ENCODE measurements at regions not wholly inside any gene's neighbourhood (a gene's known extent, or its start where the extent isn't known, plus 50 kb on each side); places are given as distances from the start of the nearest gene placed in this dataset.

GRCh38 chr11:112759418-112759817 lies 201.8 kb upstream of the NCAM1 start:
- DNase-seq (ENCODE audit: low read depth in 1 of 2, low spot score in 2 of 2) (no peak), FAIRE-seq (no peak)
- Histone ChIP-seq H2BK20ac (ENCODE audit: low read length) (no peak overlapping the region), H3K27ac (ENCODE audit: low read depth, low read length) (no peak overlapping the region), H3K79me1 (ENCODE audit: low read depth, low read length) (no peaks in the 10 kb centered on the region), H2BK15ac (ENCODE audit: low read length) (no peak overlapping the region), H3K4me3 (ENCODE audit: extremely low read depth in 1 of 4, insufficient read depth in 2 of 4, low read depth in 3 of 4, low read length in 4 of 4) (no peak overlapping the region), H3K14ac (ENCODE audit: insufficient read length) (no peak overlapping the region), H2AFZ (ENCODE audit: low read length) (no peak overlapping the region), H3K23me2 (ENCODE audit: low read depth, low read length) (no peaks in the 10 kb centered on the region; the same call in 1 of the 2 replicates), H2BK120ac (replicated peaks; ENCODE audit: low read depth, low read length) (no peak overlapping the region), H2AK5ac (ENCODE audit: low read depth, low read length) (no peak overlapping the region), H2BK12ac (ENCODE audit: low read depth, low read length) (no peak overlapping the region), H3K4me2 (ENCODE audit: insufficient read depth in 1 of 2, low read depth in 2 of 2, low read length in 2 of 2) (no peak overlapping the region), H3K18ac (ENCODE audit: extremely low read depth, low read length) (no peak overlapping the region), H3K36me3 (ENCODE audit: control insufficient read depth in 2 of 4, insufficient read depth in 4 of 4, low read length in 3 of 4) (no peaks in the 10 kb centered on the region), H4K91ac (replicated peaks; ENCODE audit: insufficient read length, low read length) (no peak overlapping the region), H4K8ac (ENCODE audit: extremely low read depth, insufficient read depth, low read length) (no peak overlapping the region), H3K4me1 (replicated peaks in 1 of 4; ENCODE audit: control insufficient read depth in 3 of 4, insufficient read depth in 4 of 4, low read length in 3 of 4) (no peaks in the 10 kb centered on the region), H3K23ac (ENCODE audit: insufficient read length) (no peak overlapping the region), H3K9me3 (ENCODE audit: insufficient read depth in 2 of 2, low read depth in 1 of 2, low read length in 1 of 2) (no peaks in the 10 kb centered on the region), H2BK5ac (ENCODE audit: low read depth, low read length) (no peak overlapping the region), H3K9ac (replicated peaks in 1 of 4; ENCODE audit: extremely low read depth in 1 of 4, low read depth in 3 of 4, low read length in 3 of 4) (no peak overlapping the region), H3K56ac (replicated peaks; ENCODE audit: insufficient read length, low read depth, low read length) (no peak overlapping the region), H3K27me3 (replicated peaks in 1 of 4; ENCODE audit: control insufficient read depth in 3 of 4, extremely low read depth in 1 of 4, insufficient read depth in 3 of 4, low read length in 3 of 4) (no peaks in the 10 kb centered on the region), H4K5ac (ENCODE audit: insufficient read length, low read depth, low read length) (no peak overlapping the region), H3K4ac (replicated peaks; ENCODE audit: insufficient read length, low read depth, low read length) (no peak overlapping the region), H4K20me1 (replicated peaks in 1 of 2; ENCODE audit: control insufficient read depth in 1 of 2, insufficient read depth in 2 of 2, low read length in 2 of 2) (no peaks in the 10 kb centered on the region), H3K79me2 (ENCODE audit: control insufficient read depth in 1 of 2, insufficient read depth in 2 of 2, low read length in 2 of 2) (no peaks in the 10 kb centered on the region)
- ChIA-PET CTCF (ENCODE audit: partially characterized antibody) (interaction anchor here (1.1 to 2.8 kb wide), 3 partner anchors 36 to 530 kb away, joined by 3 to 11 read pairs (median 3); no protein-coding TSS in a partner anchor), POLR2A (ENCODE audit: partially characterized antibody) (no interaction called here)
- TF ChIP-seq NANOG (IDR thresholded peaks at IDR 0.05; ENCODE audit: insufficient read depth, low read depth, low read length, poor library complexity, severe bottlenecking) (no peak), CHD1 (IDR thresholded peaks at IDR 0.05; ENCODE audit: low read depth, low read length) (no peak), SUZ12 (IDR thresholded peaks at IDR 0.05; ENCODE audit: low read length) (no peak), HDAC2 (IDR thresholded peaks at IDR 0.05; ENCODE audit: borderline replicate concordance in 1 of 2, low read depth in 2 of 2, low read length in 2 of 2) (no peak), NRF1 (IDR thresholded peaks at IDR 0.05; ENCODE audit: low read depth, low read length) (no peak), SP1 (IDR thresholded peaks at IDR 0.05; ENCODE audit: low read depth, low read length) (no peak), CREB1 (IDR thresholded peaks at IDR 0.05) (no peak), KDM1A (IDR thresholded peaks at IDR 0.05; ENCODE audit: borderline replicate concordance, low read length) (no peak)
- 89% methylated on average over 2 of the region's 2 CpGs; no CpG with 5 or more reads in 1 of the 2 experiments for WGBS, 2 experiments (ENCODE audit: extremely low coverage in 1 of 2, insufficient coverage in 1 of 2, insufficient read length in 1 of 2, insufficient replicate concordance in 2 of 2, low coverage in 1 of 2, low lambda C conversion rate in 2 of 2, missing lambda C conversion rate in 1 of 2)

Measured in H1 (cell line).